GM19035 (cell line): ENCODE measurements at regions not wholly inside any gene's neighbourhood (a gene's known extent, or its start where the extent isn't known, plus 50 kb on each side); places are given as distances from the start of the nearest gene placed in this dataset.
"Not testable (repeated sequence)": the region's sequence is repeated elsewhere in the genome, so short reads cannot be mapped to it uniquely, and the experiment has no call there.

Experiments used
- ATAC-seq: cut with Tn5 transposase; IDR thresholded peaks from one replicate; pipeline ENCODE4 v1.9.1; 2021; ENCODE audit not compliant: unreplicated experiment

DNA sequence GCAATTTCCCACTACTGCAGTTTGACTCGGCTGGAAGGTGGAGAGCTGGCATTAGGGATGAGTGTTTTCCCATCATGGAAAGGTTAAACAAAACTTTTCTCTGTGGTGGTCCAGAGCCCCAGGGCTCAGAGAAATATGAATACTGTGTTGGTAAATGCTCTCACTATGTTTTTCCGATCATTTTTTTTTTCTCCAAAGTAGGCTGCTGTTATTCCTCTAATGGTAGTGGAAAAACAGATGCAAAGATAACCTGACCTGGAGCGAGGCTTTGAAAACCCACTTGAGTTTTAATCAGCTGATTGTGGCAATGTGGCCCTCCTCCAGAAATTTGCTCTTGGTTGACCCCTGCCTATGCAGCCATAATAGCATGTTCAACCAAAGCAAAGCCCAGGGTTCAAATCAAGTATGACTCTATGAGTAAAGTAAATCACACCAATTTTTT lies 320.8 kb upstream of the CTNNB1 start:
- ATAC-seq = no peak

DNA sequence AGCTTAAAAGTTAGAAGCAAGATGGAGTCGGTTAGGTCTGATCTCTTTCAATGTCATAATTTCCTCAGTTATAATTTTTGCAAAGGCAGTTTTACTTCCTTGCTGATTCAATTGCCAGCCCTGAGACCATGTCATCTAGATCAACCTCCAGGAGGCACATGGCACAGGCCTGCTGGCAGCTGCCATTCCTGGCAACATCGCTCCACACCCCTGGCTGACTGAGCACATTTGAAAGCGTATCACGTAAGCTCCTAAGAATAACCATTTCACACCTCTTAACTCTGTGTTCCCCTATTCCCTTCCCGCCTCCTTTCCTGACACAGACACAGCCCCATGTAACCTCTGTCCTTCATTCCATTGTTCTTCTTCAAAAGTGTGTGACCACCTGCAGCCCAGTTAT lies 313.9 kb upstream of the CTNNB1 start:
- ATAC-seq = no peak

DNA sequence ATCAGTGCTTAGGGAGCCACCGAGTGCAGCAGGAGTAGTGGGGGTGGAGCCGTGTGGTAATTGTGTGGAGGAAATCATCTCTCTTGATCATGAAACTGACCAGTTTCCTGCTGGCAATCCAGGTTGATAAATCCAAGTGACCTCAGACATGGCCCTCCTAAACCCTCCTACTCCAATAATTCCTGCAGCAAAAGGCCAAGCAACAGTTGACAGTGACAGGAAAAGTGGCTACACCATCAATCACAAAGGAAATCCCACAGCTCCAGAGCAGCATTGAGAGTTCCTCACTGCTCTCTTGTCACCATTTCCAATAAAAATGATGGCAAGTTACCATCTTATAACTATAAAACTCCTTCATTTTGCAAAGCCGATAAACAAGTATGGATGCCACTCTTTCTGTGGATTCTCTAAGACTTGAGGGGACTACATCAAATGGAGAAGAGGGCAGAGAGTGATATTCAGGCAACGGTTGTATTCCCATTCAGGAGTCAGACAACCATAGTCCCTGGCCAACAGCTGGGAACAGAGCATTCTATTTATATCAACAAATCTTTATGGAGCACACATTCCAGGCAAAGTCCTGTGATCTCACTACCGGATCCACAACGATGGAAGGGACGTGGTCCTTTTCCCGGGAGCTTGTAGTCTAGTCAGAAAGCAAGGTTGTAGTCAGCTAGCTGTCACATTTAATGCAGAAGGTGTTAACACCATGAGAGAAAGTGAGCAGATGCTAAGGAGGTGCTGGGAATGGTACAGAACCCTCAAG lies 312.5 kb upstream of the CTNNB1 start:
- no peak for ATAC-seq

DNA sequence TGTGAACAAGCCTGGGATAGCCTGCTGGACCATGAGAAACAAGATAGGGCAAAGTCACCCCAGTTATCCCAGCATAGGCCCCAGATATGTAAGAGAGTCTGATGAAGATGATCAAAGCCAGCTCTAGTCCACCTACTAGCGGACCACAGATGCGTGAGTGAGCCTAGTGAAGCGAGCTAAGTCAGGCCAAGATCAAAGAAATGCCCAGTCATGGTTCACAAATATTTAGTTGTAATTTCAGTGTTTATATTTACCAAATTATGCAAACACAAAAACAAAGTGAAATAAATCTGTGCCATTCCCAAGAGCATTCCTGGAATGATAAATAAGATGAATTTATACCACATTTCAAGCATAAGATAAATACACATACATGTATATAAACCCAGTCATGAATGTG lies 308.1 kb upstream of the CTNNB1 start:
- no peak for ATAC-seq

DNA sequence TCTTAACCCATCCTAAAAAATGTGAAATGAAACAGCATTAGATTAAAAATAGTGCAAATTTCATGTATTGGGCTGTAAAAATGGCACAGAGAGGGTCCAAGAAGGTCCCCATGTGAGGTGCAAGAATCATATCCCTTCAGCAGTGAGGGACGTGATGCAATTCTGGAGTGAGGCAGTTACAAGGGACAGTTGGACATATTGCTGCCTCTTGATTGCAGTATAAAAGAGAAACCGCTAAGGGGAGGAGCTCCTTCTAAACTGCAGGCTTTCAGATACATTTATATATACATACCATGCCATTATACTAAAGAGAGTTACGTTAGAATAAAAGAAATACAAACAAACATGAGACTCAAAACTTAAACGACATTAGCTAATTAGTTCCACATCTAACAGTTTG lies 304.2 kb upstream of the CTNNB1 start:
- ATAC-seq = no peak

DNA sequence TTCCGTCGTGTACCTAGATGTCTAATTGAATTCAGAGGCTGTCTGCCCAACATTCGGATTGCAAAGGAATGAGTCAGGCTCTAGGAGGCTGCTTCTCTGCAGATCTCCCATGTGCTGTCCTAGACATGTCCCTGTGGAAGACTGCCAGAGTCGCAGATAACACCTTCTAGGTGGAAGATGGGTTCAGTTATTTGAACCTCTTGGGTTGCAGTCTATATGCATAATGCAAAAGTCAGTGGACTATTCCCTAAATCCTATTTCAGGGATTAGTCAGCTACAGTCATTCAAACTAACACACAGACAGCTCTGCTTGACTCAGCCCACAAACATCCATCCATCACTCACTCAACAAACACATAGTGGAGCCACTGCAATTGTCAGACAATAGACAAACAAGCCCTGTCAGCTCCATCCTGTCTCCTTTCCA lies 300.0 kb upstream of the CTNNB1 start:
- ATAC-seq = no peak

DNA sequence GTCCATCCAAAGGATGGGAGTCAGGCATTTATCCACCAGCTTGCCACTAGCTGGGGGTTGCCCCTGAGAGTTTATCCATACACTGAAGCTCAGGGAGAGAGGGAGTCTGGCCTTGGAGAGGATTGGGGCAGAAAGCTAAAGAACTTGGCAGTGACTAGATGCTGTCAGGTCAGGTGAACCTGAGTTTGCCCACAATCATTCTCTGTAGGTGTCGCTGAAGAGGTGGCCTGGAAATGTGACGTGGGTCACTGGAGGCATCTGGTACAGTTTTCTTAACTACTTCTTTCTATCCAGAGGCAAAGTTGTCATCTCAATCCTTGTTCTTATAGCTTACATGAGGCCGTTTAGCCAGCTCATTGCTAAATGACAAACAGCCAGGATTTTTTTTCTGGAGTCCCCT lies 298.0 kb upstream of the CTNNB1 start:
- no peak for ATAC-seq

DNA sequence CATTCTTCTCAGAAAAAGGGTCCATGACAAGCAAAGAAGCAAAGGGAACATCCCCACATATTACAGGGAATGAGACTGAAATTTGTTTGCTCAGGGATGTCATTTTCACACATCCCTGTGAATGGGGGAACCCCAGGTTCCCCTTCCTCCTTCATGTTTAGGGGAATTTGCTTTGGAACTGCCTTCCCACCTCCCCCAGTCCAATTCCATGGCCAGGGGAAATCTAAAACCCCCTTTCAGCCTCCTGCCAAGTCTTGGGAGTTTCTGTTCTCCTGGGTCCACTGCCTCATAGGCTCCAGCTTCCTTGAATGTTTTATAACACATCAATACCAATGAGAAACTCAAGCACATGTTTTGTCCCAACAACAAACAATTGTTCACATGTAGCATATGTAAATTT lies 297.5 kb upstream of the CTNNB1 start:
- no peak for ATAC-seq

DNA sequence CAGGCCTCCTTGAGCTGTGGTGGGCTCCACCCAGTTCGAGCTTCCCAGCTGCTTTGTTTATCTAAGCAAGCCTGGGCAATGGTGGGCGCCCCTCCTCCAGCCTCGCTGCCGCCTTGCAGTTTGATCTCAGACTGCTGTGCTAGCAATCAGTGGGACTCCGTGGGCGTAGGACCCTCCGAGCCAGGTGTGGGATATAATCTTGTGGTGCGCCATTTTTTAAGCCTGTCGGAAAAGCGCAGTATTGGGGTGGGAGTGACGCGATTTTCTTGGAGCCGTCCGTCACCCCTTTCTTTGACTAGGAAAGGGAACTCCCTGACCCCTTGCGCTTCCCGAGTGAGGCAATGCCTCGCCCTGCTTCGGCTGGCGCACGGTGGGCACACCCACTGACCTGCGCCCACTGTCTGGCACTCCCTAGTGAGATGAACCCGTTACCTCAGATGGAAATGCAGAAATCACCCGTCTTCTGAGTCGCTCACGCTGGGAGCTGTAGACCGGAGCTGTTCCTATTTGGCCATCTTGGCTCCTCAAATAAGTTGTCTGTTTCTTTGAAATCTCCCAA lies 291.3 kb upstream of the CTNNB1 start:
- ATAC-seq = not testable (repeated sequence)

DNA sequence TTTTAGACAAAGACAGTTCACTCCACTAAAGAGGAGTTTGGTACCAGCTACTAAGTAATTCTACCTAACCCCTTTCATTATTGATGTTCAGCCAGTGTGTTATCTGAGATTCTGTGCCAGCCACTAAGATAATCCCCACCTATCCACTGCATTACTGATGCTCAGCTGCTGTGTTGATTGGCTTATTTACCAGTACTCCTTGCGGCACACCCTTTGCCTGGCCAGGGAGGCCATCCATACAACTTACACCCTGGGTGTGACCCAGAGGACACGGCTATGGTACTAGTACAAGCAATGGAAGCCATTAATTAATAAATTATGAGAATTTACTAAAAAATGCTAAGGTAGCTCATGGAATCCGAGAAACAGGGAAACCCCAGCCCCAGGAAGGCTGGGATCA lies 290.7 kb upstream of the CTNNB1 start:
- no peak for ATAC-seq

DNA sequence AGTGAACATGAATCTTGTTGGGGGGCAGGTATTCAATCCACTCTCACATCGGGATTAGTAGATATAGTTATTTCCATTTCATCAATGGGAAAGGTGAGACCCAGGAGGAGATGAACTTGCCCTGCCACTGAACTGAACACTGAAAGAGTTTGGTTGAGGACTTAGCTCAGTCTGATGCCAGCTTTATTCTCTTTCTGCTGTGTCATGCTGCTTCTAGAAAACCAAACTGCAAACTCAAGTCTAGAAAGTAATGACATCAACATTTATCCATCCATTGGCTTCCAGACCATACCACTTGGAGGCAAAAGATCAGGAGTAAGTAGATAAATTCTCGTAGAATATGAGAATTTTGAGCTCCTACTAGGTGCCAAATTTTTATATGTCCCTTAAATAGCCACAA lies 288.0 kb upstream of the CTNNB1 start:
- ATAC-seq = no peak

DNA sequence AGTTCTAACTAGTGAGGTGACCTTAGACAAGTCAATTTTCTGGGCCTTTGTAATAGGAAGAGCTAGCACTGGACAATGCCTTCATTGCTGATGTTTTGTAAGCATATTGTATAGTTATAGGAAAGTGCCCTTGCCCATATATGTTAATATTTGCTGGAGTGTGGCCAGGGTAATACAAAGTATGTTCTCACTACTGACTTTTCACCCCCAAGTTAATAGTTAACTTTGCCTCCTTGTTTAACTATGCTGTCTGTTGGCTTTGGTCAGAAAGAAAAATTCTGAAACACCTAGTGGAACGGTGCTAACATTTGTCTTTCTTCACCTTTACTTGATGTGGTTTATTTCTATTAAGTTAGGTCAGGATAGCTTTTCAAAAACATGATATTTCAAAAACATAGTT lies 287.4 kb upstream of the CTNNB1 start:
- ATAC-seq = no peak

DNA sequence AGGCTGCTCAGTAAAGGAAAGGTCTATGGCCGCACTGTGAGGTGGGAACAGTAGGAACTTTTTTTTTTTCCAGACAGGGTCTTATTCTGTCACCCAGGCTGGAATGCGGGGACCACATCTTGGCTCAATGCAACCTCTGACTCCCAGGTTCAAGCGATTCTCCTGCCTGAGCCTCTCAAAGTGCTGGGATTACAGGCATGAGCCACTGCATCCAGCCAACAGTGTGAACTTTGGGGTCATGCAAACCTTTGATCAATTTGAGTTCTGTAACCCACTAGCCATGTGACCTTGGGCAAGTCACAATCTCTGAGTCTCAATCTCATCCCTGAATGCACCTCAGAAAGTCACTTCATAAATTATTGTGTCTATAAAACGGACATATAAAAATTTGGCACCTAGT lies 286.8 kb upstream of the CTNNB1 start:
- ATAC-seq = no peak

DNA sequence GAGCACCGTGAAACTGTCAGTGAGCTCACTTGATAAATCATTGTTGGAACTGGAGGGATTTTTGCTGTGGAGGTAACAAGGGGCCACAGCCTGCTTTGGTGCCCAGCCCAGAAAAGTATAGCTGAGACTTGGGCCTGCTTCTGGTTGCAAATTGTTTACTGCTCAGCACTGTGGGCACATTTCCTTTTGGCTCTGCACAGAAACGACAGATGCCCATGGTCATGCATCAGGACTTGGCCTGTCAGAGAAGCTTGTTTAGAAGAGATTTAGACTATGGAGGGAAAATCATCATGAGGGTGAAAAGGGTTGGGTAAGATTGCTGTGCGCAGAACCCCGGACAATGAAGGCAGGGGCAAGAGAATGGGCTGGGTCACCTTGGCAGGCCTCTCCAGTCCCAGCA lies 286.1 kb upstream of the CTNNB1 start:
- ATAC-seq = no peak

DNA sequence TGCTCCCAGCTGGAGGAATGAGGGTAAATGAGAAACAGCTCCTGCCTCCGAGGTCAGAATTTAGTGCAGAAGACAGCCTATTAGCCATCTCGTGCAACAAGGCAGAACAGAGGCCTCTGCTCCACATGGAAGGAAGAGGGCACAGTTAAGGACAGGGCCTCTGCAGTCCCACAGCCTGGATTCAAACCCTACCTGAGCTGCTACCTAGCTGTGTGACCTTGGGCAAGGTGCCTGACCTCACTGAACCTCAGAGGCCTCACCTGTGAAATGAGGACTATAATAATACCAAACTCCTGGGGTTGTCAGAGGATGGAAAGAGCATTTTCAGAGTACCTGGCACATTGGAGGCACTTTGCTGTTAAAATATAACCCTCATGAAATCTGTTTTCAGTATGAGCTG lies 285.7 kb upstream of the CTNNB1 start:
- no peak for ATAC-seq

DNA sequence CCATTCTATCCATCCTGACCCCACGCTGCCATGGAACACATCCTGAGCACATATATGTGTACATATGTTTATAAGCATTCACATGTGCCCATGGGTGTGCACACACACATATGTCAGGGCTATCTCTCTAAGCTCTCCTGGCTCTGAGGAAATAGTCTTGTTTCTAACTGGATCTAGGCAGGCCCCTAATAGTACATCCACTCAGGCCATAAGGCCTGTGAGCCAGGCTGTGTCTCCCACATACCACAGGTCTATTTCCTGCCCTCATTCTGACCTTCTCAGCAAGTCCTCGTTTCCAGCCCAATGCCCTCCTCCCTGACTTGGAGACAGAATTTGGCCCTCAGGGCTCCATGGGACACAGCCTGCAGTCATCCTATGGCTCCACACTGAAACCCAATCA lies 284.8 kb upstream of the CTNNB1 start:
- ATAC-seq = no peak

DNA sequence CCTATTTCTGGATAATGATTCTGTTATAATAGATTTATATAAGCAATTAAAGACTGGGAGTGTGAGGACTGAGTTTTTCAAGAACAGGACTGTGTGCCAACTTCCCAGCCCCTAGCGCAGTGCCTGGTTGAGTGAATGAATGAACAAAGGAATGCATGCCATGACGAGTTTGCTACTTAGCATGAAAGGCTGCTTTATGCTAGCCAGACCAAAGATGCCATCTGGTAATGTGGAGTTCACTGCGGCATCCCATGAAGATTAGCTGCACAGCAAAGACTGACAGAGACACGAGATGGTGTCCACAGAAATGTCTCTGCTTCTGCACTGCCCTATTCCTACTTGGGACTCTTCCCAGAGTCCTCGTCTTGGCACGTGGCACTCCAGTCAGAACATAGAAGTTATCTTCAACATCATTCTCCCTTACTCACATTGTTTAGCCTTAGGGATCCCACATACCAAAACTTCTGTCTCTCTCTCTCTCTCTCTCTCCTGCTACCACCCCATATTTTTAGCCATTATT lies 283.9 kb upstream of the CTNNB1 start:
- ATAC-seq = no peak

DNA sequence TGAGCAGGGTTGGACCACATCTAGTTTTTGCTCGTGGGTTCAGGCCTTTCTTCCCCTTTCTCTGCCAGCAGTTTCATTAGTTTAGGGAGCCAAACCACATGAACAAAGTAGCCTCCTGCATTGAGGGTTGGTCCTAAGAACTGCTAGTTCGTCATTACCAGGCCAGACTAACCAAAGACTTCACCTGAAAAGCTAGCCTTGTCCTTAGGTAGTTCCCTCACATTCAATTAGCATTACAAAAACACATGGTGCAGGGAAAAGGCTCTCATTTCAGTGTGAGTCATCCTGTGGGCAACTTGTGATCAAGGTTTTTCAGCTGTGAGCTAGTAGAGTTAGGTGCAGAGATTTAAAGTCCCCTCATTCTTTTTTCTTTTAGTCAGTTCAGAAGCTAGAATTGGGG lies 279.3 kb upstream of the CTNNB1 start:
- ATAC-seq = no peak

DNA sequence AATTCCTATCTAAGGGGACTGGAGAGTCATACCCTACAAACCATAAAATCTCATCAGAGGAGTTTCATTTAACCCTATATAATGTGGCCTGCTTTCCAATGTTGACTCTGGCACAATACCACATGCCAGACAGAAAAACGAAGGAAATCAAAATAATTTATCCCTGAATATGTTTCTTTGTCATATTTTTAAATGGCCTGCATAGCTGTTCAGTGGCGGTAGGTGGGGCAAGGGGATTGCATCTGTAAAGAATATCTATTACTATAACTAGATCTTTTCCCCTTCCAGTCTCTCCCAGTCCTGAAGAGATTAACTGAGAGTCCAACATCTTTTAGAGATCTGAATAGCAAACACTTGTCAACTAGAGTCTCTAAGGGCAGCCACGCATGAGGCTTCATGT lies 278.1 kb upstream of the CTNNB1 start:
- no peak for ATAC-seq

DNA sequence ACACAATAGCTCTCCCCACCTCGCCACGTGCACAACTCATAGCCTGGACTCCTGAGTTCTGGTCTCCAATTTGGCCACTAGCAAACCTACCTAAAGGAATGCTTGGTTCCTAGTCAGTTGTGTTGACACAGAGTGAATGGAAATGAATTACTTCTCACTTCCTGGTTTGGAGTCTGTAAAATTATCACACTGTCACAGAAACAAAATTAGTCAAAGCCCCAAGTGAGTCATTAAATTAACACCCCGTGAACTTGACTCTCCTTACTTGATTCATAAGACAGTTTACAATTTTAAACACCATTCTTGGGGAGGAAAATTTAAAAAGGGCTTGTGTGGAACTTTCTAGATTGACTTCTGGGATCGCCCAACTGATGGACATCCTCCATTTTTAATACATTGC lies 276.2 kb upstream of the CTNNB1 start:
- ATAC-seq = no peak

DNA sequence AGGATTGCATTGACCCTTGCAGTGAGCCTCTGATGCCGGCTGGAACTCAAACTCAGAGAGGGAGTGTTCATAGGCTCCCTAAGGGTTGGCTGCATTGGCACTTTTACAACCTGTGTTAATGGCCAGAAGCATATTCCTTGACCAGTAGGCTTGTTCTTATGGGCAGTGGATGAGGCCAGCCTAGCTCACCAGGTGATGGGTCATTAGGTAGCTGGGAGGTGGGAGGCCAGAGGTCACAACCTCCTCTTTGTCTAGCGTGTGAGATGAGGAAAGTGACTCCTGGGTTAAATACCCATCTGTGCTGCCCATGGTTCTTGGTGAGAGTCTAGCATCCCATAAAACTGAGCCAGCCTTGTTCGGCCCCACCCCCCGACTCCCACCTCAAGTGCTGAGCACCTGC lies 275.7 kb upstream of the CTNNB1 start:
- no peak for ATAC-seq

DNA sequence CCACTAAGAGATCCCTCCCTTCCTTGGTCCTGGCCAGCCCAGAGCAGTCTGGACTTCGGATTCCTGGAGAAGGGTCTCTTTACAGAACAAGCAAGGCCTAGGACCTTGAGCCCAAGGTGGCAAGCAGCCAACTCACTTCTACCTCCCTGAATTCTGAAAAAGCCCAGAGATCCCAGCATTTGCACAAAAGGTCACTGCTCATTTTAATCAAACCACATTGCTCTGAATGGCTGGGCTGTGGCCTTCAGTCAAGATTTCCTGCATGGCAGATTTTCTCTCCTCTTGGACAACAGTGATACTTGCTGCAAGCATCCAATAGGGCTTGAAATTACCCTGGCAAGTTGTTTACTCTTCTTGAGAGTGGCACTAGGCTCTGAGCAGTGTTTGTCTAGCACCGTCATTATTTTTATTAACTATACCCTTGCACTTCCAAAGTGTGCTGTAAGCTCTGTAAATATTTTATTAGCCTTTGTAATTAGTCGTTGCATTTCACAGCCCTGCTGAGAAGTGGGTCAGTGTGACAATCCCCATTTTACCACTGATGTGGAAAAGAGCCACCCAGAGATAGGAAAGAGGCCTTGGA lies 274.7 kb upstream of the CTNNB1 start:
- ATAC-seq = no peak
